ENCODE measurements at regions not wholly inside any gene's neighbourhood (a gene's known extent, or its start where the extent isn't known, plus 50 kb on each side); places are given as distances from the start of the nearest gene placed in this dataset.
"Not testable (repeated sequence)": the region's sequence is repeated elsewhere in the genome, so short reads cannot be mapped to it uniquely, and the experiment has no call there.

GRCh38 chr4:8941492-8941805, 69.8 kb upstream of the HMX1 start:
- TF ChIP-seq CTCF, POLR2A, POLR2AphosphoS5 (IDR thresholded peaks at IDR 0.05): not testable (repeated sequence)

All from transverse colon (tissue), 4 donors.